SU-DHL-6 (cell line): ENCODE measurements at regions not wholly inside any gene's neighbourhood (a gene's known extent, or its start where the extent isn't known, plus 50 kb on each side); places are given as distances from the start of the nearest gene placed in this dataset.

Experiments used
- H2AFZ ChIP-seq: fragments of 200-600 bp; sonication (generic); 2 replicates; pipeline ENCODE4 v1.6.1; 2014; ENCODE audit warnings: low read depth, mild to moderate bottlenecking, moderate library complexity, mixed read lengths, antibody characterized with exemption, low read length; ENCODE audit not compliant: severe bottlenecking
- H3F3A ChIP-seq: fragments of 200-600 bp; shearing (Covaris generic); 2 replicates; pipeline ENCODE4 v1.6.0; 2016; ENCODE audit warnings: antibody characterized with exemption, mild to moderate bottlenecking; ENCODE audit not compliant: insufficient read depth
- H3K27ac ChIP-seq: fragments of 200-600 bp; sonication (generic); 2 replicates; pipeline ENCODE4 v1.5.1; 2016; ENCODE audit warnings: low read depth, mild to moderate bottlenecking, low read length, moderate library complexity, mixed read lengths
- H3K27me3 ChIP-seq: fragments of 200-600 bp; sonication (generic), shearing (Covaris generic); 2 replicates; pipeline ENCODE4 v1.6.0; 2014; ENCODE audit warnings: mild to moderate bottlenecking, low read length
- H3K36me3 ChIP-seq: fragments of 200-600 bp; sonication (generic); 2 replicates; pipeline ENCODE4 v1.6.1; 2014; ENCODE audit warnings: mild to moderate bottlenecking, low read length, mixed read lengths
- H3K4me2 ChIP-seq: fragments of 300-600, 200-600 bp; shearing (Covaris generic), sonication (generic); 2 replicates; pipeline ENCODE4 v1.6.0; 2014; ENCODE audit warnings: low read length, low read depth, mild to moderate bottlenecking; ENCODE audit not compliant: poor library complexity, severe bottlenecking
- H3K4me3 ChIP-seq: fragments of 200-600 bp; sonication (generic); 2 replicates; pipeline ENCODE4 v1.5.1; 2014; ENCODE audit warnings: antibody characterized with exemption, low read length, mild to moderate bottlenecking, mixed read lengths; ENCODE audit not compliant: insufficient read depth, poor library complexity, severe bottlenecking
- H3K79me2 ChIP-seq: fragments of 200-600 bp; sonication (generic); 2 replicates; pipeline ENCODE4 v1.6.1; 2014; ENCODE audit warnings: mild to moderate bottlenecking, low read length, moderate library complexity; ENCODE audit not compliant: insufficient read depth
- H3K9ac ChIP-seq: fragments of 200-600 bp; sonication (generic); 2 replicates; pipeline ENCODE4 v1.7.0; 2014; ENCODE audit warnings: mild to moderate bottlenecking, low read length
- H3K9me2 ChIP-seq: fragments of 200-600 bp; sonication (generic); replicated peaks from 2 replicates; pipeline ENCODE4 v1.6.1; 2014; ENCODE audit warnings: low read length; ENCODE audit not compliant: insufficient read depth
- H3K9me3 ChIP-seq: fragments of 200-600 bp; sonication (generic); 2 replicates; pipeline ENCODE4 v1.6.1; 2014; ENCODE audit warnings: low read length, mixed read lengths; ENCODE audit not compliant: insufficient read depth
- H4K20me1 ChIP-seq: fragments of 200-600 bp; sonication (generic); 2 replicates; pipeline ENCODE4 v1.6.1; 2014; ENCODE audit warnings: low read depth, mild to moderate bottlenecking, antibody characterized with exemption, low read length, moderate library complexity, mixed read lengths
- EZH2phosphoT487 ChIP-seq: fragments of 200-600 bp; sonication (generic), shearing (Covaris generic); conservative IDR thresholded peaks from 2 replicates; pipeline ENCODE4 v1.6.1; 2018; ENCODE audit warnings: mild to moderate bottlenecking, antibody characterized with exemption, low read length, moderate library complexity, mixed read lengths
- TF ChIP-seq, protein P1 (sequence below): fragments of 200-600 bp; sonication (generic); IDR thresholded peaks from one replicate; pipeline ENCODE4 v1.5.1; 2017; ENCODE audit warnings: antibody characterized with exemption, mild to moderate bottlenecking, low read length, moderate library complexity; ENCODE audit not compliant: insufficient read depth, poor library complexity, severe bottlenecking

DNA sequence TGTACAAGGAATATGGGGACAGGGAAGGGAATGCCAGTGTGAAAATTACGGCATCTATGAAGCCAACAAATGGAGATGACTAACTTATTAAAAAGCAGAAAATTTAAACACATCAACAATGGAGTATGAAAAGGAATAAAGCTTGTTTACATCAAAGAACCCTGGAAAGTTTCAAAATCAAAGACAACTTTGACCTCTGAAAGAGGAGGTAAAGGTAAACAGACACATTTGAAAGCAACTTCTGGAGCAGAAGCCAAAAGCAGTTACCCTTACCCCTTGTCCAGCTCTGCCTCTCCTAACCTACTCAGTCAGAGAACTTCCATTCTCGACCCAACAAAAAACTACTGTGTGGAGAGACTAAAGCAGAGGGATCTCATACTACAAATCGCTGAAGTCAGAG is 184.3 kb downstream of the DUSP6 start:
- no peak overlapping the region for H3K4me2 ChIP-seq
- H2AFZ ChIP-seq = no peak overlapping the region
- H3K79me2 ChIP-seq = no peaks in the 10 kb centered on the region
- no peak overlapping the region for H3K27ac ChIP-seq
- no peak overlapping the region for H3K9ac ChIP-seq
- no peak for TF ChIP-seq EZH2phosphoT487
- TF ChIP-seq, protein P1, sequence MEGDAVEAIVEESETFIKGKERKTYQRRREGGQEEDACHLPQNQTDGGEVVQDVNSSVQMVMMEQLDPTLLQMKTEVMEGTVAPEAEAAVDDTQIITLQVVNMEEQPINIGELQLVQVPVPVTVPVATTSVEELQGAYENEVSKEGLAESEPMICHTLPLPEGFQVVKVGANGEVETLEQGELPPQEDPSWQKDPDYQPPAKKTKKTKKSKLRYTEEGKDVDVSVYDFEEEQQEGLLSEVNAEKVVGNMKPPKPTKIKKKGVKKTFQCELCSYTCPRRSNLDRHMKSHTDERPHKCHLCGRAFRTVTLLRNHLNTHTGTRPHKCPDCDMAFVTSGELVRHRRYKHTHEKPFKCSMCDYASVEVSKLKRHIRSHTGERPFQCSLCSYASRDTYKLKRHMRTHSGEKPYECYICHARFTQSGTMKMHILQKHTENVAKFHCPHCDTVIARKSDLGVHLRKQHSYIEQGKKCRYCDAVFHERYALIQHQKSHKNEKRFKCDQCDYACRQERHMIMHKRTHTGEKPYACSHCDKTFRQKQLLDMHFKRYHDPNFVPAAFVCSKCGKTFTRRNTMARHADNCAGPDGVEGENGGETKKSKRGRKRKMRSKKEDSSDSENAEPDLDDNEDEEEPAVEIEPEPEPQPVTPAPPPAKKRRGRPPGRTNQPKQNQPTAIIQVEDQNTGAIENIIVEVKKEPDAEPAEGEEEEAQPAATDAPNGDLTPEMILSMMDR = no peak
- H3F3A ChIP-seq = no peaks in the 10 kb centered on the region
- no peaks in the 10 kb centered on the region; the same call in 1 of the 2 replicates for H3K27me3 ChIP-seq
- no peaks in the 10 kb centered on the region for H3K9me2 ChIP-seq
- H3K4me3 ChIP-seq = no peak overlapping the region
- H3K36me3 ChIP-seq = no peaks in the 10 kb centered on the region
- H3K9me3 ChIP-seq = no peaks in the 10 kb centered on the region
- no peaks in the 10 kb centered on the region for H4K20me1 ChIP-seq

DNA sequence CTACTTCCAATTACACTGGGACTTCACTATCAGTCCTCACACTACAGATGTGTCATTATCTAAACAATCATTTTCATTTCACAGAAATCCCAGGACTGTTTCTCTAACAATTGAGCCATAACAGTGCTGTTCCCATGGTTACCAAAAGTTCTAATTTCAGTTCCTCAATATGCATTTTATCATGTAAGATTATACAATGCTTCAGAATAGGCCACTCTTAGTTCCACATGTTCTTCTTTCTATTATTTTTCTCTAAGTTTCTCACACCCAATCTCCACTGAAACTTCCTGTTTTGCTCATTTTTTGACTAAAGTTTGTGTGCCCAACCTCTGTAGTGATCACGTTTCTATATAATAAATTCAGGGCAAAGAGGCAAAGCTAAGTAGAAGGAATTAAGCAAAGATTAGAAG is 185.8 kb downstream of the DUSP6 start:
- H3K27ac ChIP-seq = no peak overlapping the region
- H4K20me1 ChIP-seq = no peaks in the 10 kb centered on the region
- H3K9me3 ChIP-seq = no peaks in the 10 kb centered on the region
- no peaks in the 10 kb centered on the region; the same call in 1 of the 2 replicates for H3K27me3 ChIP-seq
- no peak overlapping the region for H3K4me3 ChIP-seq
- no peaks in the 10 kb centered on the region for H3F3A ChIP-seq
- H3K9ac ChIP-seq = no peak overlapping the region
- H3K36me3 ChIP-seq = no peaks in the 10 kb centered on the region
- H3K79me2 ChIP-seq = no peaks in the 10 kb centered on the region
- no peaks in the 10 kb centered on the region for H3K9me2 ChIP-seq
- H2AFZ ChIP-seq = no peak overlapping the region
- TF ChIP-seq, protein P1 = no peak
- no peak for TF ChIP-seq EZH2phosphoT487
- no peak overlapping the region for H3K4me2 ChIP-seq

DNA sequence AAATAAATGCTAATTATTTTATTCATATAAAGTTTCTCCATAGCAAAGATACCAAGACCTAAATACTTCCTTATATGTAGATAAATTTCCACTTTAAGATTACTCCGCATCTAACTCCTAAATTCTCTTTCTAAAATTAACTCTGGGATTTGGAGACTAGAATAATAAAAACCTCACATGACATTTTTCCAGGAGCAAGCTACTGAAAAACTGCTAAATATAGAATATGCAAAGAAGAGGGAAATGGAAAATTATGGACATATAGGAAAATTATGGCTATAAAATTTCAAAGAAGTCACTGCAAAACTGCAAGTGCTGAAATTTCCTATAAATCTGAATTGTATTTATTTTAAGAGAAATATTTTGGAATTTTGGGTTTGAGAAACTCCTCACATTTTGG is 186.2 kb downstream of the DUSP6 start:
- Histone ChIP-seq H3F3A (no peaks in the 10 kb centered on the region), H3K79me2 (no peaks in the 10 kb centered on the region)
- TF ChIP-seq, protein P1 = no peak
- TF ChIP-seq EZH2phosphoT487 = no peak

More for the DNA sequence above, 186.2 kb downstream of the DUSP6 start:
- no peak overlapping the region for H2AFZ ChIP-seq
- H3K4me3 ChIP-seq = no peak overlapping the region
- no peak overlapping the region for H3K9ac ChIP-seq
- H3K4me2 ChIP-seq = no peak overlapping the region
- no peaks in the 10 kb centered on the region for H4K20me1 ChIP-seq
- no peaks in the 10 kb centered on the region for H3K9me3 ChIP-seq
- H3K9me2 ChIP-seq = no peaks in the 10 kb centered on the region
- no peaks in the 10 kb centered on the region; the same call in 1 of the 2 replicates for H3K27me3 ChIP-seq
- no peak overlapping the region for H3K27ac ChIP-seq
- H3K36me3 ChIP-seq = no peaks in the 10 kb centered on the region
